Caco-2 (cell line): ENCODE measurements at regions not wholly inside any gene's neighbourhood (a gene's known extent, or its start where the extent isn't known, plus 50 kb on each side); places are given as distances from the start of the nearest gene placed in this dataset.

ENCODE experiments used
- BruUV-seq: library from RNA; stranded (reverse); fragments of 400-500 nt; replicated peaks from 2 replicates; lab custom pipeline; 2021; lab: Mats Ljungman, UMichigan
- CTCF ChIA-PET: fragments of 300-600 bp; sonication (Branson Sonifier 250); formaldehyde crosslinking; loops from one replicate; lab custom pipeline; 2022; ENCODE audit warnings: antibody characterized with exemption; lab: Charles Lee
- POLR2A ChIA-PET: fragments of 300-600 bp; sonication (Branson Sonifier 250); formaldehyde crosslinking; loops from one replicate; lab custom pipeline; 2022; ENCODE audit warnings: antibody characterized with exemption; lab: Charles Lee
- DNase-seq, 2 experiments: peaks; one replicate each; pipeline versions ENCODE4 v3.0.0 to v3.0.0-alpha.2; 2020 to 2022
- H3K27me3 ChIP-seq: replicated peaks from 2 replicates; pipeline ENCODE4 v1.6.0; 2011; ENCODE audit warnings: low read length; ENCODE audit not compliant: control insufficient read depth, insufficient read depth
- H3K36me3 ChIP-seq: 2 replicates; pipeline ENCODE4 v1.5.1; 2011; ENCODE audit warnings: low read length; ENCODE audit not compliant: control insufficient read depth, insufficient read depth
- H3K4me1 ChIP-seq: fragments of 250-450 bp; sonication (Bioruptor Pico); 2 replicates; pipeline ENCODE4 v1.5.1; 2020; ENCODE audit warnings: mild to moderate bottlenecking
- H3K4me3 ChIP-seq: 2 replicates; pipeline ENCODE4 v1.5.1; 2011; ENCODE audit warnings: low read depth, mild to moderate bottlenecking, control low read depth, low read length
- H3K9me3 ChIP-seq: fragments of 250-450 bp; sonication (Bioruptor Pico); 2 replicates; pipeline ENCODE4 v1.5.1; 2020; ENCODE audit warnings: mild to moderate bottlenecking, moderate library complexity
- H3K27ac Mint-ChIP-seq: one replicate; pipeline ENCODE4 v1.8.0; 2022; ENCODE audit warnings: mixed read lengths; ENCODE audit not compliant: unreplicated experiment
- H3K27me3 Mint-ChIP-seq: one replicate; pipeline ENCODE4 v1.8.0; 2022; ENCODE audit warnings: mixed read lengths; ENCODE audit not compliant: insufficient read depth, unreplicated experiment
- H3K36me3 Mint-ChIP-seq: one replicate; pipeline ENCODE4 v1.8.0; 2022; ENCODE audit warnings: mild to moderate bottlenecking, mixed read lengths; ENCODE audit not compliant: insufficient read depth, unreplicated experiment
- H3K4me1 Mint-ChIP-seq: one replicate; pipeline ENCODE4 v1.8.0; 2022; ENCODE audit warnings: low read depth, mixed read lengths; ENCODE audit not compliant: unreplicated experiment
- H3K4me3 Mint-ChIP-seq: one replicate; pipeline ENCODE4 v1.8.0; 2022; ENCODE audit warnings: mild to moderate bottlenecking, moderate library complexity, mixed read lengths; ENCODE audit not compliant: unreplicated experiment
- H3K9me3 Mint-ChIP-seq: one replicate; pipeline ENCODE4 v1.8.0; 2022; ENCODE audit warnings: mixed read lengths; ENCODE audit not compliant: unreplicated experiment
- CTCF ChIP-seq, 2 experiments: fragments of 200-600 bp in 1 of 2; IDR thresholded peaks; 1 replicate in 1 of 2; 2 replicates in 1 of 2; pipeline versions ENCODE4 v1.5.1 to v1.8.0; 2011 to 2022; ENCODE audit warnings: antibody characterized with exemption in 1 of 2, control low read depth in 1 of 2, inconsistent platforms in 1 of 2, low read depth in 1 of 2, low read length in 1 of 2, mild to moderate bottlenecking in 1 of 2, moderate library complexity in 1 of 2; ENCODE audit not compliant: insufficient read depth in 1 of 2, severe bottlenecking in 1 of 2, unreplicated experiment in 1 of 2
- intact Hi-C: fragments of 100-400 bp; cut with micrococcal nuclease; formaldehyde crosslinking; loops from one replicate; pipeline ENCODE4 v1.10.0; 2022; ENCODE audit not compliant: unreplicated experiment

- no peaks in the 10 kb centered on the region for H3K36me3 Mint-ChIP-seq
- POLR2A ChIA-PET, result no interaction called here
Measured at GRCh38 chr13:80802946-80803345, 462.0 kb upstream of the SPRY2 start.

GRCh38 chr13:80798576-80799133, 457.7 kb upstream of the SPRY2 start:
- Histone ChIP-seq H3K4me3 (no peak overlapping the region), H3K4me1 (no peaks in the 10 kb centered on the region), H3K27me3 (no peaks in the 10 kb centered on the region), H3K36me3 (no peaks in the 10 kb centered on the region), H3K9me3 (no peaks in the 10 kb centered on the region)
- no peaks in the 10 kb centered on the region for H3K36me3 Mint-ChIP-seq
- BruUV-seq, result no TSS peak
- H3K4me3 Mint-ChIP-seq, result no peak overlapping the region
- H3K27me3 Mint-ChIP-seq, result peaks cover 4% of the 10 kb centered on the region
- ChIA-PET CTCF (no interaction called here), POLR2A (no interaction called here)
- H3K4me1 Mint-ChIP-seq, result no peaks in the 10 kb centered on the region
- TF ChIP-seq CTCF (IDR thresholded peaks at IDR 0.05; ENCODE audit: insufficient read depth in 1 of 2, low read depth in 1 of 2, low read length in 1 of 2, severe bottlenecking in 1 of 2, unreplicated experiment in 1 of 2), result no peak
- H3K27ac Mint-ChIP-seq, result no peak overlapping the region
- no peak for DNase-seq
- intact Hi-C loops, result no loop called here
- H3K9me3 Mint-ChIP-seq, result no peaks in the 10 kb centered on the region

More at GRCh38 chr13:80802946-80803345, 462.0 kb upstream of the SPRY2 start:
- Mint-ChIP-seq H3K27ac (no peak overlapping the region), H3K4me3 (no peak overlapping the region), H3K27me3 (peaks cover 3% of the 10 kb centered on the region), H3K9me3 (no peaks in the 10 kb centered on the region), H3K4me1 (no peaks in the 10 kb centered on the region)
- BruUV-seq, result no TSS peak
- Histone ChIP-seq H3K27me3 (no peaks in the 10 kb centered on the region), H3K4me3 (no peak overlapping the region), H3K4me1 (no peaks in the 10 kb centered on the region), H3K36me3 (no peaks in the 10 kb centered on the region), H3K9me3 (0 out of 2 replicates have a peak, but pooled peaks cover 3% of the 10 kb centered on the region)
- intact Hi-C loops, result no loop called here
- TF ChIP-seq CTCF (IDR thresholded peaks at IDR 0.05; ENCODE audit: insufficient read depth in 1 of 2, low read depth in 1 of 2, low read length in 1 of 2, severe bottlenecking in 1 of 2, unreplicated experiment in 1 of 2), result no peak
- CTCF ChIA-PET, result no interaction called here
- no peak for DNase-seq

GRCh38 chr13:80787604-80788003, 446.7 kb upstream of the SPRY2 start:
- intact Hi-C loops, result no loop called here
- Mint-ChIP-seq H3K27ac (no peak overlapping the region), H3K4me3 (no peak overlapping the region)

More at GRCh38 chr13:80787604-80788003, 446.7 kb upstream of the SPRY2 start:
- Mint-ChIP-seq H3K27me3 (peaks cover 3% of the 10 kb centered on the region), H3K4me1 (no peaks in the 10 kb centered on the region), H3K9me3 (no peaks in the 10 kb centered on the region), H3K36me3 (no peaks in the 10 kb centered on the region)
- Histone ChIP-seq H3K27me3 (no peaks in the 10 kb centered on the region), H3K4me3 (no peak overlapping the region), H3K9me3 (no peaks in the 10 kb centered on the region), H3K4me1 (no peaks in the 10 kb centered on the region), H3K36me3 (no peaks in the 10 kb centered on the region)
- no peak for TF ChIP-seq CTCF (IDR thresholded peaks at IDR 0.05; ENCODE audit: insufficient read depth in 1 of 2, low read depth in 1 of 2, low read length in 1 of 2, severe bottlenecking in 1 of 2, unreplicated experiment in 1 of 2)
- BruUV-seq, result no TSS peak
- POLR2A ChIA-PET, result no interaction called here
- DNase-seq, result no peak
- CTCF ChIA-PET, result no interaction called here
